ENCODE measurements at regions not wholly inside any gene's neighbourhood (a gene's known extent, or its start where the extent isn't known, plus 50 kb on each side); places are given as distances from the start of the nearest gene placed in this dataset.

GRCh38 chr6:19322691-19323485, 514.3 kb upstream of the ID4 start:
- no peak for DNase-seq (ENCODE audit: low read depth)

- no peak for DNase-seq (ENCODE audit: low read depth)
These were observed 512.8 kb upstream of the ID4 start for GRCh38 chr6:19324376-19324775.

GRCh38 chr6:19325335-19325789, 511.8 kb upstream of the ID4 start:
- no peak for DNase-seq (ENCODE audit: low read depth)

GRCh38 chr6:19327241-19327640, 509.9 kb upstream of the ID4 start:
- no peak for DNase-seq (ENCODE audit: low read depth)

GRCh38 chr6:19327661-19328060, 509.5 kb upstream of the ID4 start:
- DNase-seq (ENCODE audit: low read depth), result no peak

GRCh38 chr6:19329078-19329477, 508.1 kb upstream of the ID4 start:
- DNase-seq (ENCODE audit: low read depth), result no peak

- no peak for DNase-seq (ENCODE audit: low read depth)
These were observed 506.1 kb upstream of the ID4 start for GRCh38 chr6:19331089-19331488.

GRCh38 chr6:19332806-19333460, 504.2 kb upstream of the ID4 start:
- no peak for DNase-seq (ENCODE audit: low read depth)

GRCh38 chr6:19333936-19334335, 503.2 kb upstream of the ID4 start:
- DNase-seq (ENCODE audit: low read depth), result no peak

- DNase-seq (ENCODE audit: low read depth), result no peak
These were observed 500.6 kb upstream of the ID4 start for GRCh38 chr6:19336579-19336978.

- no peak for DNase-seq (ENCODE audit: low read depth)
These were observed 500.1 kb upstream of the ID4 start for GRCh38 chr6:19337101-19337500.

- no peak for DNase-seq (ENCODE audit: low read depth)
These were observed 494.6 kb upstream of the ID4 start for GRCh38 chr6:19342616-19343015.

- DNase-seq (ENCODE audit: low read depth), result no peak
These were observed 487.7 kb upstream of the ID4 start for GRCh38 chr6:19349429-19349828.

GRCh38 chr6:19354181-19354580, 483.0 kb upstream of the ID4 start:
- DNase-seq (ENCODE audit: low read depth), result no peak

- DNase-seq (ENCODE audit: low read depth), result no peak
These were observed 480.5 kb upstream of the ID4 start for GRCh38 chr6:19356692-19357091.

- DNase-seq (ENCODE audit: low read depth), result no peak
These were observed 474.8 kb upstream of the ID4 start for GRCh38 chr6:19362396-19362795.

- no peak for DNase-seq (ENCODE audit: low read depth)
These were observed 468.7 kb upstream of the ID4 start for GRCh38 chr6:19368511-19368910.

- DNase-seq (ENCODE audit: low read depth), result no peak
These were observed 467.4 kb upstream of the ID4 start for GRCh38 chr6:19369785-19370184.

GRCh38 chr6:19370831-19371230, 466.3 kb upstream of the ID4 start:
- no peak for DNase-seq (ENCODE audit: low read depth)

GRCh38 chr6:19375613-19376012, 461.6 kb upstream of the ID4 start:
- DNase-seq (ENCODE audit: low read depth), result no peak

GRCh38 chr6:19377722-19378121, 459.4 kb upstream of the ID4 start:
- DNase-seq (ENCODE audit: low read depth), result no peak

- DNase-seq (ENCODE audit: low read depth), result no peak
These were observed 456.9 kb upstream of the ID4 start for GRCh38 chr6:19380293-19380692.

- DNase-seq (ENCODE audit: low read depth), result no peak
These were observed 454.5 kb upstream of the ID4 start for GRCh38 chr6:19382676-19383075.

Measured in LHCN-M2 (cell line).